Sigmoid colon (tissue), 6 donors: ENCODE measurements at regions not wholly inside any gene's neighbourhood (a gene's known extent, or its start where the extent isn't known, plus 50 kb on each side); places are given as distances from the start of the nearest gene placed in this dataset.
A peak's percentile ranks its signal among the peaks of the same experiment; 100 is the strongest.

Experiments
- DNase-seq: peaks from one replicate; pipeline ENCODE4 v3.0.0-alpha.2; 2019
- H3K27ac ChIP-seq, 4 donors: fragments of 200-600 bp; sonication (generic); one replicate each; pipeline ENCODE4 v1.5.1; 2016 to 2019; ENCODE audit warnings: mild to moderate bottlenecking in 1 of 4
- H3K27me3 ChIP-seq, 3 donors: fragments of 200-600 bp; sonication (generic); one replicate each; pipeline ENCODE4 v1.5.1; 2019; ENCODE audit warnings: mild to moderate bottlenecking in 1 of 3
- H3K36me3 ChIP-seq, 4 donors: fragments of 200-600 bp; sonication (generic); one replicate each; pipeline ENCODE4 v1.5.1; 2016 to 2019
- H3K4me1 ChIP-seq, 4 donors: fragments of 200-600 bp; sonication (generic); one replicate each; pipeline ENCODE4 v1.5.1; 2017 to 2019
- H3K4me3 ChIP-seq, 4 donors: fragments of 200-600 bp; sonication (generic); one replicate each; pipeline ENCODE4 v1.5.1; 2017 to 2019; ENCODE audit warnings: mild to moderate bottlenecking in 2 of 4, moderate library complexity in 1 of 4
- H3K9me3 ChIP-seq, 4 donors: fragments of 200-600 bp in 3 of 4; sonication (generic) in 3 of 4; one replicate each; pipeline versions ENCODE4 v1.5.1 to v1.6.1; 2013 to 2019
- EP300 ChIP-seq, 4 donors: sonication (generic); formaldehyde crosslinking; IDR thresholded peaks; one replicate each; pipeline ENCODE4 v1.6.1; 2017; ENCODE audit warnings: antibody characterized with exemption in 4 of 4
- POLR2A ChIP-seq, 2 donors: fragments of 450-650 bp; IDR thresholded peaks; one replicate each; pipeline ENCODE4 v1.6.1; 2016; ENCODE audit warnings: antibody characterized with exemption in 2 of 2, mild to moderate bottlenecking in 2 of 2, moderate library complexity in 2 of 2
- POLR2AphosphoS5 ChIP-seq, 4 donors: sonication (generic); formaldehyde crosslinking; IDR thresholded peaks; one replicate each; pipeline ENCODE4 v1.6.1; 2017; ENCODE audit warnings: antibody characterized with exemption in 4 of 4
- WGBS, 2 donors: extraction: QIAGEN DNeasy Blood & Tissue Kit; methylation state at CpG; one replicate each; pipeline ENCODE4 v1.1.7; 2013; 5-methylcytosine and 5-hydroxymethylcytosine counted together
- intact Hi-C: fragments of 100-400 bp; cut with DNase I; formaldehyde crosslinking; loops from one replicate; pipeline ENCODE4 v1.15.1; 2023
- TF ChIP-seq, protein P1 (sequence below), 4 experiments: fragments of 450-650 bp in 3 of 4; fragments of 200-600 bp in 1 of 4; IDR thresholded peaks; one replicate each; pipeline ENCODE4 v1.5.1; 2016 to 2019; ENCODE audit warnings: antibody characterized with exemption in 4 of 4, mild to moderate bottlenecking in 3 of 4, moderate library complexity in 2 of 4
- donor health status: healthy with polysubstance abuse.
- donor health status: healthy.

DNA sequence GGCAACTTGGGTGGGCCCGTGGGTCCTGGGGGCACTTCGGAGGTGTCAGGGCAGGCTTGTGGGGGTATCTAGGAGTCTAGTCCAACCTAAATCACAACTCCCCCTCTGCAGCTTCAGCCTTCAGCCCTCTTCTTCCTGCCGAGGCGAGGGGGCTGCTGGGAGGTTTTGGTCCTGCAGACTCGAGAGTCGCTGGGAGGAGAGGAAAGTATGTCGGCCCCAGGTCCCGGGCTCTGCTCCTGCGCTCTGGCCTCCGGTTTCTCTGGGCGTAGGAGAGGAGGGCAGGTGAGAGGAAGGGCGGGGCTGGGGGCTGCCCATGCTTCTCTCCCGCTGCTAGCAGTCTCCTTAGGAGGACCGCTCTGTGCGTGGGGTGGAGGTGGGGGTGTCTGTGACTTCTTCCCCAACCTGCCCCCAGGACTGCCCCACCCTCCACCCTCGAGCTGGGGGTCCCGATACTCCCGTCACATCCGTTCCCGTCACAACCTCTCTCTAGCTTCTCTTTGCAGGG is 139.8 kb upstream of the COL5A1 start:
- no peaks in the 10 kb centered on the region for H3K9me3 ChIP-seq
- peak; percentile 60 for DNase-seq
- H3K36me3 ChIP-seq = no peaks in the 10 kb centered on the region
- H3K4me1 ChIP-seq = peaks cover 0 to 14% (median 10%) of the 10 kb centered on the region in 4 donors
- 40 to 49% methylated on average over 20 of the region's 20 CpGs for WGBS, 2 donors
- H3K4me3 ChIP-seq = no peak overlapping the region
- H3K27me3 ChIP-seq = peaks cover 15 to 28% (median 19%) of the 10 kb centered on the region in 3 donors
- TF ChIP-seq EP300 (IDR thresholded peaks at IDR 0.05) = no peak
- TF ChIP-seq POLR2A (IDR thresholded peaks at IDR 0.05) = no peak
- no peak for TF ChIP-seq POLR2AphosphoS5 (IDR thresholded peaks at IDR 0.05)
- TF ChIP-seq, protein P1, sequence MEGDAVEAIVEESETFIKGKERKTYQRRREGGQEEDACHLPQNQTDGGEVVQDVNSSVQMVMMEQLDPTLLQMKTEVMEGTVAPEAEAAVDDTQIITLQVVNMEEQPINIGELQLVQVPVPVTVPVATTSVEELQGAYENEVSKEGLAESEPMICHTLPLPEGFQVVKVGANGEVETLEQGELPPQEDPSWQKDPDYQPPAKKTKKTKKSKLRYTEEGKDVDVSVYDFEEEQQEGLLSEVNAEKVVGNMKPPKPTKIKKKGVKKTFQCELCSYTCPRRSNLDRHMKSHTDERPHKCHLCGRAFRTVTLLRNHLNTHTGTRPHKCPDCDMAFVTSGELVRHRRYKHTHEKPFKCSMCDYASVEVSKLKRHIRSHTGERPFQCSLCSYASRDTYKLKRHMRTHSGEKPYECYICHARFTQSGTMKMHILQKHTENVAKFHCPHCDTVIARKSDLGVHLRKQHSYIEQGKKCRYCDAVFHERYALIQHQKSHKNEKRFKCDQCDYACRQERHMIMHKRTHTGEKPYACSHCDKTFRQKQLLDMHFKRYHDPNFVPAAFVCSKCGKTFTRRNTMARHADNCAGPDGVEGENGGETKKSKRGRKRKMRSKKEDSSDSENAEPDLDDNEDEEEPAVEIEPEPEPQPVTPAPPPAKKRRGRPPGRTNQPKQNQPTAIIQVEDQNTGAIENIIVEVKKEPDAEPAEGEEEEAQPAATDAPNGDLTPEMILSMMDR (IDR thresholded peaks at IDR 0.05) = no peak
- intact Hi-C loops = no loop called here
- no peak overlapping the region for H3K27ac ChIP-seq

DNA sequence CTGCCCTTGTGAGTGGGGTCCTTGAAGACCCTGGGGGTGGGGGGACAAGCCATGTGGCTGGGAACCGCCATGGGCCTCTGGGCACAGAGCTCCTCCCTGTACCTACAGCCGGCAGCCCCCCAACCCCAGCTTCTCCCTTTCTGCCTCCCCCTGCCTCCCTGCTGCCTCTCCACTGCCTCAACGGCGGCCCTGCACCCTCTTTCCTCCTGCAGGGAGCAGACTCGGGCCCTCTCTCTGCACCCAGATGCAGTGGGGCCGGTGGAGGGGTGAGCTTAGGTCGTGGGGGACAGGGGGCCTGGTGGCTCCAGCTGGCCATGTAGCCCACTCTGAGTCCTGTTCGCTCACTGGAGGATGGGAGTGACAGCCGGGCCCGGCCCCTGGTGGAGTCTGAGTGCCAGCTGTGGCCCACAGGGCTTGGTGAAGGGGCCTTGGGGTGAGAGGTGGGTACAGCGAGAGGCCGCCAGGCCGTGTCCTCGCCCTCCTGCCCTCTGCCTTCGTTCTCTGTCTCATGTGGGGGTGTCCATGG is 139.3 kb upstream of the COL5A1 start:
- DNase-seq = no peak
- Histone ChIP-seq H3K4me1 (peaks cover 0 to 14% (median 10%) of the 10 kb centered on the region in 4 donors), H3K27ac (no peak overlapping the region), H3K9me3 (no peaks in the 10 kb centered on the region), H3K36me3 (no peaks in the 10 kb centered on the region), H3K27me3 (peaks cover 15 to 28% (median 19%) of the 10 kb centered on the region in 3 donors), H3K4me3 (no peak overlapping the region)
- no peak for TF ChIP-seq EP300 (IDR thresholded peaks at IDR 0.05)
- TF ChIP-seq POLR2A (IDR thresholded peaks at IDR 0.05) = no peak
- TF ChIP-seq POLR2AphosphoS5 (IDR thresholded peaks at IDR 0.05) = no peak
- TF ChIP-seq, protein P1 (IDR thresholded peaks at IDR 0.05) = no peak
- WGBS, 2 donors = 64 to 79% methylated on average over 15 of the region's 15 CpGs
- intact Hi-C loops = no loop called here

DNA sequence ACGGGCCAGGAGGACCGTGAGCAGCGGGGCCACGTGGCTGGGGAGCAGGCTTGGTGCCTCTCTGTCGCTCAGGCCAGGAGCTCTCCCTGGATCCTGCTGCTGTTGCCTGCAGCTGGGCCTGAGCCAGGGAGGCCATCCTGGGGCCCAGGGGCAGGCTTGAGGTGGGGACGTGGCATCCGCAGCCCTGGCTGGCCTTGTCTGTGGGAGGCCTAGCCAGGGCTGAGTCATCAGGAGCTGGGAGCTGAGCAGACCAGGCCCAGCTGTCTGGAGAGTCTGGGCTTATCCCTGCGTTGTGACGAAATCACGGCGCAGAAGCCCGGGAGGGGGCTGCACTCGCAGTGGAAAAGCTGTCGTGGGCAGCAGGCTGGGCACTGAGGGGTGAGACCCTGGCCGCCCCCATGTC is 138.8 kb upstream of the COL5A1 start:
- Histone ChIP-seq H3K4me3 (no peak overlapping the region), H3K27ac (peak overlapping the region in 1 of 4 donors; percentile 18), H3K27me3 (peaks cover 15 to 28% (median 19%) of the 10 kb centered on the region in 3 donors), H3K9me3 (no peaks in the 10 kb centered on the region), H3K36me3 (no peaks in the 10 kb centered on the region), H3K4me1 (peaks cover 0 to 14% (median 10%) of the 10 kb centered on the region in 4 donors)
- peak; percentile 90 for DNase-seq
- 73 to 74% methylated on average over 15 of the region's 15 CpGs for WGBS, 2 donors
- intact Hi-C loops = no loop called here
- TF ChIP-seq POLR2AphosphoS5 (IDR thresholded peaks at IDR 0.05) (peak in 1 of 4 donors; percentile 12), POLR2A (IDR thresholded peaks at IDR 0.05) (no peak), EP300 (IDR thresholded peaks at IDR 0.05) (no peak)
- TF ChIP-seq, protein P1 (IDR thresholded peaks at IDR 0.05) = no peak

DNA sequence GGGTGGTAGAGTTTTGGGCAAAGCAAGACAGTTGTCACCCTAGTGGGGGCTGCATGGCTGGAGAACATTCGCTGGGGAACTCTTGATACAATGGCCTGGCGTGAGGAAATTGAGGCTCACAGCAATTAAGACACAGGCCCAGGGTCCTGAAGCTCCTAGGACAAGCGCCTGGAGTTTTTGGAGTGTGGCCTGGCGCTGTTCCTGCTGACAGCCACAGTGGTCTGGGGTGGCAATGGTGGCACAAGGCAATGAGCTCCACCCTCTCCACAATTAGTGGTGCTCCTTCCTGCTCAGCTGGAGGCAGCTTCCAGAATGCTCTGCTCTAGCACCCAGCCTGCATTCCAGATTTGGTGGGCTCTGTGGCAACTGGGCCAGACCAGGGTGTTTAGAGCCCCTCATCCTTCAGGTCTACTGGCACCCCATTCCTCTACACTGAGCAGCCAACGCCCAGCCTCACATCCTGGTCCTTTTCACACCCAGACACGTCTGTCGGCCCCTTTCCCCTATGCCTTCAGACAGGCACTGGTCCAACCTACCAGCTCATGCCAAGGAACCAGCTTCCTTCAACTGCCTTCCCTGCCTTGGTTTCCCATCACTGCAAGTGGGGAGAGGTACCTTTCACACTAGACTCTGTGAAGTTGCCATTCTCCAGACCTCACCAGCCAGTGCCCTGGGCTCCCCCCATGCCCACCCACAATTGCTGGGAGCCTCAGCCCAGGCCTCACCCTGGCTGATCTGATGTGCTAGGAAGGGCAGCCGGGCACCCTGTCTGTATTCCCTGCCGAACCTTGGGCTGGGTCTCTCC is 138.1 kb upstream of the COL5A1 start:
- intact Hi-C loops = no loop called here
- WGBS, 2 donors = 70 to 87% methylated on average over 9 of the region's 9 CpGs
- DNase-seq = peak; percentile 60
- H3K4me3 ChIP-seq = no peak overlapping the region
- no peak for TF ChIP-seq POLR2AphosphoS5 (IDR thresholded peaks at IDR 0.05)
- TF ChIP-seq, protein P1 (IDR thresholded peaks at IDR 0.05) = no peak
- TF ChIP-seq EP300 (IDR thresholded peaks at IDR 0.05) = no peak
- TF ChIP-seq POLR2A (IDR thresholded peaks at IDR 0.05) = no peak
- peak overlapping the region in 1 of 4 donors; percentile 18 for H3K27ac ChIP-seq
- H3K27me3 ChIP-seq = peaks cover 15 to 28% (median 19%) of the 10 kb centered on the region in 3 donors
- no peaks in the 10 kb centered on the region for H3K36me3 ChIP-seq
- H3K4me1 ChIP-seq = peaks cover 0 to 14% (median 10%) of the 10 kb centered on the region in 4 donors
- no peaks in the 10 kb centered on the region for H3K9me3 ChIP-seq
